ENCODE measurements at regions not wholly inside any gene's neighbourhood (a gene's known extent, or its start where the extent isn't known, plus 50 kb on each side); places are given as distances from the start of the nearest gene placed in this dataset.

- no peak for FAIRE-seq
- Histone ChIP-seq H3K9me3 (replicated peaks; ENCODE audit: control insufficient read depth, insufficient read depth, low read length) (no peaks in the 10 kb centered on the region), H3K36me3 (ENCODE audit: control insufficient read depth in 2 of 2, extremely low read depth in 1 of 2, insufficient read depth in 2 of 2, low read length in 2 of 2) (no peaks in the 10 kb centered on the region), H3K27ac (ENCODE audit: insufficient read depth, low read depth, low read length) (no peak overlapping the region), H3K4me1 (ENCODE audit: control insufficient read depth, extremely low read depth, insufficient read depth, low read length) (peaks cover 2% of the 10 kb centered on the region), H3K4me3 (replicated peaks in 1 of 3; ENCODE audit: insufficient read depth in 1 of 3, low read depth in 1 of 3, low read length in 3 of 3) (no peak overlapping the region), H3K9me1 (replicated peaks; ENCODE audit: control insufficient read depth, extremely low read depth, insufficient read depth, low read length) (no peaks in the 10 kb centered on the region), H2AFZ (ENCODE audit: low read depth, low read length) (no peak overlapping the region), H3K79me2 (ENCODE audit: control insufficient read depth, insufficient read depth, low read length) (no peaks in the 10 kb centered on the region), H3K9ac (replicated peaks; ENCODE audit: extremely low read depth, insufficient read depth, low read length) (no peak overlapping the region), H4K20me1 (replicated peaks; ENCODE audit: control insufficient read depth, extremely low read depth, insufficient read depth, low read length) (no peaks in the 10 kb centered on the region), H3K4me2 (ENCODE audit: insufficient read depth, low read length) (no peak overlapping the region), H3K27me3 (ENCODE audit: control insufficient read depth in 2 of 2, insufficient read depth in 2 of 2, low read length in 2 of 2) (no peaks in the 10 kb centered on the region)
- dilution Hi-C loops (cut with MboI; ENCODE audit: extremely low pct_ligation_motif_present, low sequenced_read_pairs) (no loop called here), intact Hi-C loops (cut with micrococcal nuclease) (no loop called here)
- TF ChIP-seq CTCF (IDR thresholded peaks at IDR 0.05; ENCODE audit: extremely low read depth in 1 of 2, insufficient read depth in 1 of 2, low read depth in 1 of 2, low read length in 2 of 2) (no peak), FOS (IDR thresholded peaks at IDR 0.05; ENCODE audit: borderline replicate concordance, insufficient read depth, low read length) (no peak), MYC (IDR thresholded peaks at IDR 0.05; ENCODE audit: low read depth, low read length) (no peak), GATA2 (IDR thresholded peaks at IDR 0.05; ENCODE audit: insufficient read depth, insufficient read length, low read depth, low read length) (no peak), MAX (IDR thresholded peaks at IDR 0.05; ENCODE audit: insufficient read depth, insufficient read length) (no peak)
- DNase-seq (ENCODE audit: low read depth, low spot score): no peak
- CTCF ChIA-PET: interaction anchor here (1.0 to 1.3 kb wide), 2 partner anchors 14 to 30 kb away, joined by 3 to 4 read pairs; no protein-coding TSS in a partner anchor
- no TSS peak for BruUV-seq (replicated peaks)
- POLR2A ChIA-PET: interaction anchor here (0.7 kb wide), 1 partner anchor 901 kb away, joined by 3 read pairs; no protein-coding TSS in a partner anchor
Measured at GRCh38 chr10:4686644-4686996, 139.4 kb upstream of the AKR1E2 start.
